ENCODE measurements at regions not wholly inside any gene's neighbourhood (a gene's known extent, or its start where the extent isn't known, plus 50 kb on each side); places are given as distances from the start of the nearest gene placed in this dataset.

- no peak for DNase-seq (ENCODE audit: low spot score)
Measured at GRCh38 chr6:81694855-81695254, 57.6 kb downstream of the TENT5A start.

DNA sequence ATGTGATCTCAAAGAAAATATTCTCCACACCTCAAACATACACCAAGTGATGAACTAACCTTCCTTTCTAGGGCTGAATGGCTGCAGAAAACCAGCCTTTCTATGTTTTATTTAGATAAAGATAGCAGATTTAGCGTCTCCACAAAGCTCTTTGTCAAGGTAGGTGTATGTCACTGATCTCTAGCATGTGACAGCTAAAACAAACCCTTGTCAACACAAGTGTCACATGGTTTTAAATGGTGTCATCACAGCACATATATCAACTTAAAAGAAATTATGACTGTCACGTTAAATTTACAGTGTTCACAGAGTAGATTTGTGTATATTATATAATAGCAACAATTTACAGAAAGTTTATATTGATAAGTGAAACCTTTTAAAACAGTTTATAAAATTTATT, 58.3 kb downstream of the TENT5A start:
- DNase-seq (ENCODE audit: low spot score), result no peak

DNA sequence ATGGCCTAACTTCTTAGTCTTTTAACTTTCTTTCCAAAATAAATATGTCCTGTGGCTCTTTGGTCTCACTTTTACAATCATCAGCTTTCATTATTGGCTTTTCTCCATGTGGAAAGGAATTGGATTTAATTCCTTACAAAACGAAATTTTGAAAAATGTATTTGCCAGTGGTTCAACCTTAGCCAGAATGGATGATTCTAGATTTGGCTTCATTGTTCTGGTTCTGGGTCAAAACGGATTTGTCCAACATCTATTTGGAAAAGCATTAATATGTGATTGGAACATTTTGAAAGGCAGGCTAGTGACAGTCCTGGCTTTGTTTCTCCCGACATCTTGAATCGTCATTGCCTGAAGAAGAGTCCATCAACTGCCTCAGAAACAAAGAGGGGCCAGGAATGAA, 59.2 kb downstream of the TENT5A start:
- no peak for DNase-seq (ENCODE audit: low spot score)

DNA sequence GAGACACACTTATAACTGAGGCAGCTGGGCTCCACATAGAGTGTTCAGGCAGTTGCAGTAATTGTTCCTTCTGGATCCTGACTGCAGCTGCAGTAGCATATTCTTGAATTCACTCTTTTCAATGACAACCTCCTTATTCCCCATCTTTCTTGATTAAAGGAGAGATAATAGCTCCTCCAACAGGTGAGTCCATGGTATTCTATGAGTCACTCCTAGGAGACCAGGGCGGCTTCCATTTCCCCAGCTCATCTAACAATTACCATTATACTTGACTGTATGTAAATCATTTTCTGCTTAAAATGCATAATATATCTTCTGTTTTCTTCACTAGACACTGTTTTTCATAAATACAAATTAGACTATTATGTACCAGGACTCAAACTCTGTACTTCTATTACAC, 62.4 kb downstream of the TENT5A start:
- no peak for DNase-seq (ENCODE audit: low spot score)

DNA sequence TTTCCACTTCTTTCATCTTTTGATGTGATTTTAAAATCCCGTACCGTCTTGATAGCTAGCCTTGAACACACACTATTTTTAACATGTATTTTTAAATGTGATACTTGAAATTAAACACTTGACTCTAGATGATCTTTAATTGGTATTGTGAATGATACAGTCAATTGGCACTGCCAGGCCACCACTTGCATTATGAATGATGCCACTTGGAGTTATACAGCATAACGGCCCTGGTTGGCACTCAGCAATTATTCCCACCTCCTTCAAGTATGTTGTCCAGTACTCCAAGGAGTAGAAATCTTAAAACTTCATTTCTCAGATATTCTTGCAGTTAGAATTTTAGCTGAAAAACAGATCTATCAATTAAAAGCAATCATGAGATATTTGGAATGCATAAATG, 62.9 kb downstream of the TENT5A start:
- no peak for DNase-seq (ENCODE audit: low spot score)

DNA sequence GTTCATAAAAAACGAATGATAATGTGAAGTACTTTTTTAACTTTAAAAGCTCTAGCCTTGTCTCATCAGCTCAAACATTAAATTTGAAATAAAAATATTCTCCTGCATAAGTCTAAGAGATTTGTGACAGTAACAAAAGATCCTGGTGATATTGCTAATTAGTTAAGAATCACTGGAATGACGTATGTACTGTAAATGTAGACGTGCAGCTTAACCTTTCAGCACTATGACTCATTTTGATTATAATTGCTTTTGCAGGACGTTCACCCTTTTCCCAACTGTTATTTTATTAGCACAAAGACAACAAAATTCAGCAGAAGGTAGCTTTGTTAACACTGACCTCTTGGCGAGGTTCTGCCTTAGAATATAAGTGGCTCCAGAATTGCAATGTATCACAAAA, 68.6 kb downstream of the TENT5A start:
- DNase-seq (ENCODE audit: low spot score), result no peak

DNA sequence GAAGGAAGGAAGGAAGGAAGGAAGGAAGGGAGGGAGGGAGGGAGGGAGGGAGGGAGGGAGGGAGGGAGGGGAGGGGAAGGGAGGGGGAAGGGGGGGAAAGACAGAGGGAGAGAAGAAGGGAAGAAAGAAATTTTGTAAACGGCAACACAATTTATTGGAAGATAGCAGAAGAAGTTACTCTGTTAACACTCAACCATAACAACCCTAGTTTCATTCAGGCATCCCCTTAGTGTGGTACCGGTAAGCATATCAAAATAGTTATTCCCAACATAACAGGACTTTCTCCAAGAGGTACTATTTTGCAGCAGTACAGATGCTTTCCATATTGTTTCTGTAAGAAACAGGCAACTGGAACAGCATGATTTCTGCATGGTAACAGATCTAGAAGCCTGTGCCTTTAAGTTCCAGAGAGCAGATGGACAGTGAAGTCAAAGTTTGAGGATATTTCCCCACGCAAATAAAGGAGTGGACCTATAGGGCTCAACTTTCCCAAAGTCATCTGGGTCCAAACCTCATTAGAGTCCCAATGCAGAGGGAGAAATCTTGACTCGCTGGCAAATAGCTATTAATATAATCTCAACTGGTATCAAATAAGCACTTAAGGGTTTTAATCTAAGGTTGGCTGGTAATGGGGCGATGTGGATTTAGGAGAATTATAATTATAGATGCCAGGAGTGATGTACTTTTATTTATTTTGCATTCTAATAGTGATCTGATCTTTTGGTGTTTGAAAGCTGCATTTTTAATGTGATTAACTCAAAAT, 69.4 kb downstream of the TENT5A start:
- DNase-seq (ENCODE audit: low spot score), result no peak

GRCh38 chr6:81682235-81682795, 70.2 kb downstream of the TENT5A start:
- DNase-seq (ENCODE audit: low spot score), result no peak

- peak; percentile 8 for DNase-seq (ENCODE audit: low spot score)
Measured at GRCh38 chr6:81669445-81669844, 83.0 kb downstream of the TENT5A start.

- no peak for DNase-seq (ENCODE audit: low spot score)
Measured at GRCh38 chr6:81668615-81669047, 83.8 kb downstream of the TENT5A start.

DNA sequence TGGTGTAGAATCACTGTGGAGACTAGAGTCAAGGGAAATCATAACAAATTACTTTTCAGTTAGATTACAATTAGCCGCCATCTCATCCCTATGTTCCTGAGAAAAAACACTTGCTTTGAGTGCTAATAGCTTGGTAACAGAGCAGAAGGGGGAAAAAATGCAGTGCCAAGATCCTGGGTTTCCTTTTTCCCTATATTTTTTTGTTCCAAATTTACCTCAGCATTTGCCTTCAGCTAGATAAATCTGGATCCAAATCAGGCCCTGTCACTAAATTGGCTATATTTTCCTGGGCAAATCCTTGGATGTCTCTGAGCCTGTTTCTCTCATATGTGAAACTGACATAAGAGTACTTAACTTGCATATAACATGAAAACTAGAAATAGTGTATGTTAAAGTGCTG, 86.0 kb downstream of the TENT5A start:
- no peak for DNase-seq (ENCODE audit: low spot score)

DNA sequence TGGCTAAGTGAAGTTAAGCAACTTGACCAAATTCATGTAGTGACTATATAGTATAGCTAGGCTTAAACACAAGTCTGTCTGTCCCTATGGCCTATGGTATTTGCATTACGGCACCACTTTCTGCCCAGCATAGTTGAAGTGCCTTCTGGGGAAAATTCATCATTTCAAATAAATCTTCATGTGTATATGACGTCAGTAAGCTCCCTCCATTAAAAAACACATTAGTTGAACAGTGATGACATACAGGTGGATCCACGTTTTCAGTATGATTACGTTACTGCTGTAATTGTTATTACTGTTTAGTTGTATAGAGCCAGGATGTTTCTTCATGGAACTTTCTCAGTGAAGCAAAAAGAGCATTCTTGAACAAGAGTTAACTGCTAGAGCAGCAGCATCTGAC, 96.2 kb downstream of the TENT5A start:
- no peak for DNase-seq (ENCODE audit: low spot score)

GRCh38 chr6:81655696-81656095, 96.8 kb downstream of the TENT5A start:
- no peak for DNase-seq (ENCODE audit: low spot score)

DNA sequence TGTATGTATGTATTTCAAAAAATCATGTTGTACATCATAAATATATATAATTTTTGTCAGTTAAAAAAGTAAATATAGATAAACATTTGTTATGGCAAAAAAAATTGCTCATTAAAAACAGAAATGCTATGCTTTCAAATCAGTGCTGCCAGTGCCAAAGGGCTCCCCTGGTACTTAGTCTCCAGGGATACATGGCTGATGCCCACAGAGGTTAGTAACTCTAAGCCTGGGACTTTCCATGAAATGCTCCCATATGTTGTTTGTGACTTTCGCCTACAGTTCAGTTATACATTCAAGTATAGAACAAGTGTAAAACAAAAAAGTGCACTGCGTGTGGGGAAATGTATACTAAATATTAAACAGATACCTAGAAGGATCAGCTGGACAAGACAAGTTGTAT, 104.0 kb downstream of the TENT5A start:
- DNase-seq (ENCODE audit: low spot score), result no peak

- DNase-seq (ENCODE audit: low spot score), result no peak
Measured at GRCh38 chr6:81643156-81643555, 109.3 kb downstream of the TENT5A start.

- no peak for DNase-seq (ENCODE audit: low spot score)
Measured at GRCh38 chr6:81640891-81641290, 111.6 kb downstream of the TENT5A start.

DNA sequence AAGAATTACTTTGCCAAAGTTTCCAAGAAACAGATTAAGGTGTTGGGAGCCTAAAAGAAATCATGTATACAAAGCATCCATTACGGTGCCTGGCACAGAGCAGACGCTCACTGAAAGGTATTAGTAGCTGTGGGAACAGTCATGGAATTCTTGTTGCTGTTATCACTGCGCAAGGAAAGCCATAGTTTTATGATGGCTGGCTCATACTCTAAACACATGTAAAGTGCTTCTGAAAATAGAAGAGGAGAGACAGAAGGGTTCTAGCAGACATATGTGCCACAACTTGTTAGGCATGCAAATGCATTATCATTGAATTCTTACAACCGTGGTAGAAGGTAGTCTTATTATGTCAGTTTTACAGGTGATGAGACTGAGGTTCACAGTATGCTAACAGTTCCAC, 112.4 kb downstream of the TENT5A start:
- no peak for DNase-seq (ENCODE audit: low spot score)

GRCh38 chr6:81638366-81638765, 114.1 kb downstream of the TENT5A start:
- DNase-seq (ENCODE audit: low spot score), result no peak

- DNase-seq (ENCODE audit: low spot score), result no peak
Measured at GRCh38 chr6:81636930-81637568, 115.4 kb downstream of the TENT5A start.

- no peak for DNase-seq (ENCODE audit: low spot score)
Measured at GRCh38 chr6:81634155-81634880, 118.2 kb downstream of the TENT5A start.

- no peak for DNase-seq (ENCODE audit: low spot score)
Measured at GRCh38 chr6:81633391-81633790, 119.1 kb downstream of the TENT5A start.

DNA sequence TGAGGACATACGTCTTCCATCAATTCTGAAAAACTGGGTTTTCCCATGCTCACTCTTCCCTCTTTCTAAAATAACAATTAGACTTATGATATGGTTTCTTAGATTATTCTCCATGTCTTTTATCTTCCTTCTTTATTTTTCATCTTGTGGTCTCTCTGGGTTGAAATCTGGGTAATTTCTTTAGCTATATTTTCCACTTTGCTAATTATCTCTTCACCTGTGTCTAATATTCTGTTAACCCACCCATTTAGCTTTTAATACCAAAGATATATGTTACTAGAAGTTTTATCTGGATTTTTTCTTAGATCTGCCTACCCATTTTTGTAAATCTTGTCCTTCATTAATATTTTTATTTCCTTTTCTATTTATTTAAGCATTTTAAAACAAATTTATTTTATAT, 121.8 kb downstream of the TENT5A start:
- no peak for DNase-seq (ENCODE audit: low spot score)

GRCh38 chr6:81625216-81625615, 127.3 kb downstream of the TENT5A start:
- DNase-seq (ENCODE audit: low spot score), result no peak
